SK-N-SH (cell line): ENCODE measurements at regions not wholly inside any gene's neighbourhood (a gene's known extent, or its start where the extent isn't known, plus 50 kb on each side); places are given as distances from the start of the nearest gene placed in this dataset.

ENCODE experiments used
- ELF1 ChIP-seq: IDR thresholded peaks from 2 replicates; pipeline ENCODE4 v1.4.0; 2012
- EP300 ChIP-seq, 2 experiments: IDR thresholded peaks; 2 replicates each; pipeline versions ENCODE4 v1.4.0 to v1.6.1; 2012; ENCODE audit warnings: borderline replicate concordance in 1 of 2, low read depth in 1 of 2, low read length in 1 of 2
- EZH2phosphoT487 ChIP-seq: fragments of 200-600 bp; sonication (generic); IDR thresholded peaks from 2 replicates; pipeline ENCODE4 v1.6.1; 2017; ENCODE audit warnings: low read depth, mixed run types, mild to moderate bottlenecking, antibody characterized with exemption, moderate library complexity, borderline replicate concordance
- GATA2 ChIP-seq: sonication (generic); formaldehyde crosslinking; IDR thresholded peaks from 2 replicates; pipeline ENCODE4 v1.5.0; 2020; ENCODE audit warnings: mild to moderate bottlenecking, missing genetic modification reagents
- MXI1 ChIP-seq: IDR thresholded peaks from 2 replicates; pipeline ENCODE4 v1.6.1; 2012; ENCODE audit warnings: mild to moderate bottlenecking, low read depth, low read length, improper control_type of control experiment
- POLR2AphosphoS5 ChIP-seq: IDR thresholded peaks from 2 replicates; pipeline ENCODE4 v1.6.1; 2012; ENCODE audit warnings: low read depth, low read length
- RAD21 ChIP-seq: IDR thresholded peaks from 2 replicates; pipeline ENCODE4 v1.6.1; 2012; ENCODE audit warnings: mild to moderate bottlenecking, low read length
- TAF1 ChIP-seq: IDR thresholded peaks from 2 replicates; pipeline ENCODE4 v1.6.1; 2012; ENCODE audit warnings: low read depth, mild to moderate bottlenecking, low read length, moderate library complexity, borderline replicate concordance
- YY1 ChIP-seq: IDR thresholded peaks from 2 replicates; pipeline ENCODE4 v1.4.0; 2012; ENCODE audit warnings: low read depth, mild to moderate bottlenecking
- TF ChIP-seq, protein P1 (sequence below): fragments of 200-600 bp; sonication (generic); IDR thresholded peaks from 2 replicates; pipeline ENCODE4 v1.6.1; 2017; ENCODE audit warnings: antibody characterized with exemption, mild to moderate bottlenecking, moderate library complexity
- TF ChIP-seq, protein P2 (sequence below): IDR thresholded peaks from 2 replicates; pipeline ENCODE4 v1.4.0; 2012; ENCODE audit warnings: low read depth, borderline replicate concordance

DNA sequence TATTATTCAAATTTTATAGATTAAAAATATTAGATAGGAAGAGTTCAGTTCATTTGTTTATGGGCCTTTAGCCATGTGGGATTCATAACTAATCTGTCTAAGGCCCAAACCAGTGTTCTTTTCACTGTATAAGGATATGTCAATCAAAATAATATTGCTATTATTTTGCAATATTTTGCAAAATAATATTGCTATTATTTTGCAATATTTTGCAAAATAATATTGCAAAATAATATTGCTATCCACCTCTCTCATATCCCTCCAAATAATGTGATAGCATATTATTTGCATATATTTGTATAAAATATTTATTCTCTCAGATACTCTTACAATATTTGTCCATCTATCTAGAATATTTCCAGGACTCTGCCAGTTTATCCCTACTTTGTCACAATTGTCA, 595.3 kb upstream of the PTCHD4 start:
- TF ChIP-seq TAF1 (no peak), YY1 (no peak), RAD21 (no peak), EZH2phosphoT487 (no peak), EP300 (IDR thresholded peaks at IDR 0.05; ENCODE audit: borderline replicate concordance in 1 of 2, low read depth in 1 of 2, low read length in 1 of 2) (no peak), ELF1 (no peak), MXI1 (no peak), GATA2 (CRISPR knock-in tag) (no peak), POLR2AphosphoS5 (no peak)
- TF ChIP-seq, protein P1, sequence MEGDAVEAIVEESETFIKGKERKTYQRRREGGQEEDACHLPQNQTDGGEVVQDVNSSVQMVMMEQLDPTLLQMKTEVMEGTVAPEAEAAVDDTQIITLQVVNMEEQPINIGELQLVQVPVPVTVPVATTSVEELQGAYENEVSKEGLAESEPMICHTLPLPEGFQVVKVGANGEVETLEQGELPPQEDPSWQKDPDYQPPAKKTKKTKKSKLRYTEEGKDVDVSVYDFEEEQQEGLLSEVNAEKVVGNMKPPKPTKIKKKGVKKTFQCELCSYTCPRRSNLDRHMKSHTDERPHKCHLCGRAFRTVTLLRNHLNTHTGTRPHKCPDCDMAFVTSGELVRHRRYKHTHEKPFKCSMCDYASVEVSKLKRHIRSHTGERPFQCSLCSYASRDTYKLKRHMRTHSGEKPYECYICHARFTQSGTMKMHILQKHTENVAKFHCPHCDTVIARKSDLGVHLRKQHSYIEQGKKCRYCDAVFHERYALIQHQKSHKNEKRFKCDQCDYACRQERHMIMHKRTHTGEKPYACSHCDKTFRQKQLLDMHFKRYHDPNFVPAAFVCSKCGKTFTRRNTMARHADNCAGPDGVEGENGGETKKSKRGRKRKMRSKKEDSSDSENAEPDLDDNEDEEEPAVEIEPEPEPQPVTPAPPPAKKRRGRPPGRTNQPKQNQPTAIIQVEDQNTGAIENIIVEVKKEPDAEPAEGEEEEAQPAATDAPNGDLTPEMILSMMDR: no peak
- TF ChIP-seq, protein P2, sequence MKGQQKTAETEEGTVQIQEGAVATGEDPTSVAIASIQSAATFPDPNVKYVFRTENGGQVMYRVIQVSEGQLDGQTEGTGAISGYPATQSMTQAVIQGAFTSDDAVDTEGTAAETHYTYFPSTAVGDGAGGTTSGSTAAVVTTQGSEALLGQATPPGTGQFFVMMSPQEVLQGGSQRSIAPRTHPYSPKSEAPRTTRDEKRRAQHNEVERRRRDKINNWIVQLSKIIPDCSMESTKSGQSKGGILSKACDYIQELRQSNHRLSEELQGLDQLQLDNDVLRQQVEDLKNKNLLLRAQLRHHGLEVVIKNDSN: no peak
